Endothelial cell of umbilical vein (primary cell): ENCODE measurements at regions not wholly inside any gene's neighbourhood (a gene's known extent, or its start where the extent isn't known, plus 50 kb on each side); places are given as distances from the start of the nearest gene placed in this dataset.

Experiments used
- BruUV-seq: library from RNA; stranded (reverse); fragments of 400-500 nt; replicated peaks from 2 replicates; lab custom pipeline; 2021; lab: Mats Ljungman, UMichigan
- CTCF ChIA-PET: fragments of 300-600, 350-600 bp; sonication (Branson Sonifier 250); formaldehyde crosslinking; loops from one replicate; lab custom pipeline; 2021; ENCODE audit warnings: antibody characterized with exemption, inconsistent platforms; lab: Charles Lee
- POLR2A ChIA-PET: fragments of 300-600, 350-600 bp; sonication (Branson Sonifier 250); formaldehyde crosslinking; loops from one replicate; lab custom pipeline; 2021; ENCODE audit warnings: antibody characterized with exemption, inconsistent platforms; lab: Charles Lee
- DNase-seq: peaks from one replicate; pipeline ENCODE4 v3.0.0-alpha.2; 2011; ENCODE audit warnings: low read depth, low spot score
- FAIRE-seq: peaks from 2 replicates; lab custom pipeline; 2011; peaks lifted over from hg19 to GRCh38; lab: Jason Lieb, UNC
- H2AFZ ChIP-seq: 2 replicates; pipeline ENCODE4 v1.6.0; 2012; ENCODE audit warnings: low read depth, low read length, control low read depth, inconsistent platforms
- H3K27ac ChIP-seq: 2 replicates; pipeline ENCODE4 v1.5.1; 2011; ENCODE audit warnings: low read depth, mild to moderate bottlenecking, control low read depth, low read length, moderate library complexity; ENCODE audit not compliant: insufficient read depth
- H3K27me3 ChIP-seq, 2 experiments: 2 replicates each; pipeline versions ENCODE4 v1.6.0 to v1.6.1; 2011; ENCODE audit warnings: low read length in 2 of 2, mixed read lengths in 1 of 2; ENCODE audit not compliant: control insufficient read depth in 2 of 2, insufficient read depth in 2 of 2
- H3K36me3 ChIP-seq, 2 experiments: 2 replicates in 1 of 2; 3 replicates in 1 of 2; pipeline ENCODE4 v1.5.1; 2011; ENCODE audit warnings: low read length in 2 of 2, mild to moderate bottlenecking in 1 of 2, moderate library complexity in 1 of 2; ENCODE audit not compliant: control insufficient read depth in 2 of 2, insufficient read depth in 2 of 2; ENCODE audit errors: extremely low read depth in 1 of 2
- H3K4me1 ChIP-seq: 3 replicates; pipeline ENCODE4 v1.5.1; 2011; ENCODE audit warnings: mild to moderate bottlenecking, low read length; ENCODE audit not compliant: control insufficient read depth, insufficient read depth; ENCODE audit errors: extremely low read depth
- H3K4me2 ChIP-seq: 2 replicates; pipeline ENCODE4 v1.6.1; 2011; ENCODE audit warnings: low read length, control low read depth, mixed read lengths; ENCODE audit not compliant: insufficient read depth
- H3K4me3 ChIP-seq, 3 experiments: fragments of 200-600 bp in 1 of 3; sonication (generic), shearing (Covaris generic) in 1 of 3; replicated peaks in 1 of 3; 2 replicates each; pipeline ENCODE4 v1.5.1; 2011 to 2016; ENCODE audit warnings: control low read depth in 3 of 3, low read length in 3 of 3, mild to moderate bottlenecking in 2 of 3, inconsistent platforms in 1 of 3, low read depth in 1 of 3, moderate library complexity in 1 of 3; ENCODE audit not compliant: insufficient read depth in 1 of 3
- H3K79me2 ChIP-seq: 2 replicates; pipeline ENCODE4 v1.6.0; 2012; ENCODE audit warnings: low read length, inconsistent platforms; ENCODE audit not compliant: control insufficient read depth, insufficient read depth
- H3K9ac ChIP-seq: replicated peaks from 2 replicates; pipeline ENCODE3; 2011; ENCODE audit warnings: low read length, control low read depth; ENCODE audit not compliant: insufficient read depth; ENCODE audit errors: extremely low read depth
- H3K9me1 ChIP-seq: replicated peaks from 3 replicates; pipeline ENCODE4 v1.6.0; 2011; ENCODE audit warnings: mild to moderate bottlenecking, low read length; ENCODE audit not compliant: control insufficient read depth, insufficient read depth; ENCODE audit errors: extremely low read depth
- H3K9me3 ChIP-seq: replicated peaks from 2 replicates; pipeline ENCODE4 v1.5.1; 2012; ENCODE audit warnings: low read length, inconsistent platforms; ENCODE audit not compliant: control insufficient read depth, insufficient read depth
- H4K20me1 ChIP-seq: replicated peaks from 2 replicates; pipeline ENCODE3; 2011; ENCODE audit warnings: mild to moderate bottlenecking, low read length; ENCODE audit not compliant: control insufficient read depth, insufficient read depth; ENCODE audit errors: extremely low read depth
- EZH2 ChIP-seq: IDR thresholded peaks from 2 replicates; pipeline ENCODE4 v1.6.1; 2012; ENCODE audit warnings: borderline replicate concordance, low read depth, mild to moderate bottlenecking, moderate library complexity, low read length, inconsistent platforms; ENCODE audit not compliant: severe bottlenecking
- FOS ChIP-seq: IDR thresholded peaks from 2 replicates; pipeline ENCODE4 v1.6.1; 2011; ENCODE audit warnings: mild to moderate bottlenecking, low read length, moderate library complexity, borderline replicate concordance; ENCODE audit not compliant: insufficient read depth
- GATA2 ChIP-seq: IDR thresholded peaks from 2 replicates; pipeline ENCODE4 v1.7.0; 2011; ENCODE audit warnings: low read depth, mild to moderate bottlenecking, moderate library complexity, mixed read lengths, low read length; ENCODE audit not compliant: insufficient read length, insufficient read depth
- JUN ChIP-seq: IDR thresholded peaks from 2 replicates; pipeline ENCODE4 v1.6.1; 2011; ENCODE audit warnings: borderline replicate concordance, low read depth; ENCODE audit not compliant: insufficient read length, insufficient read depth
- MYC ChIP-seq: IDR thresholded peaks from one replicate; pipeline ENCODE4 v1.6.1; 2011; ENCODE audit warnings: mild to moderate bottlenecking, low read depth, low read length
- POLR2A ChIP-seq: IDR thresholded peaks from 2 replicates; pipeline ENCODE4 v1.6.1; 2012; ENCODE audit warnings: low read depth, mild to moderate bottlenecking, control low read depth, low read length
- dilution Hi-C: fragments of 300-500 bp; cut with MboI; formaldehyde crosslinking; loops from one replicate; pipeline ENCODE4 v1.15.0; 2019; ENCODE audit warnings: low sequenced_read_pairs; ENCODE audit not compliant: extremely low pct_ligation_motif_present
- intact Hi-C: fragments of 100-400 bp; cut with micrococcal nuclease; formaldehyde crosslinking; loops from one replicate; pipeline ENCODE4 v1.10.0; 2022
- TF ChIP-seq, protein P1 (sequence below), 2 donors: IDR thresholded peaks; 1 replicate in 1 of 2; 2 replicates in 1 of 2; pipeline ENCODE4 v1.5.1; 2011; ENCODE audit warnings: low read length in 2 of 2, mild to moderate bottlenecking in 2 of 2, moderate library complexity in 2 of 2, control low read depth in 1 of 2, inconsistent platforms in 1 of 2, low read depth in 1 of 2; ENCODE audit not compliant: insufficient read depth in 1 of 2; ENCODE audit errors: extremely low read depth in 1 of 2

- Histone ChIP-seq H3K4me3 (no peak overlapping the region), H3K36me3 (no peaks in the 10 kb centered on the region), H3K4me1 (no peaks in the 10 kb centered on the region), H3K27me3 (no peaks in the 10 kb centered on the region), H3K79me2 (no peaks in the 10 kb centered on the region), H3K9me1 (no peaks in the 10 kb centered on the region), H3K4me2 (no peak overlapping the region), H2AFZ (no peak overlapping the region), H4K20me1 (no peaks in the 10 kb centered on the region), H3K9ac (no peak overlapping the region), H3K27ac (no peak overlapping the region), H3K9me3 (no peaks in the 10 kb centered on the region)
- CTCF ChIA-PET = no interaction called here
- FAIRE-seq (no peak), DNase-seq (no peak)
- no TSS peak for BruUV-seq
- intact Hi-C loops (no loop called here), dilution Hi-C loops (no loop called here)
- POLR2A ChIA-PET = no interaction called here
- TF ChIP-seq EZH2 (no peak), MYC (no peak), POLR2A (no peak), GATA2 (no peak), JUN (no peak), FOS (no peak)
- TF ChIP-seq, protein P1, sequence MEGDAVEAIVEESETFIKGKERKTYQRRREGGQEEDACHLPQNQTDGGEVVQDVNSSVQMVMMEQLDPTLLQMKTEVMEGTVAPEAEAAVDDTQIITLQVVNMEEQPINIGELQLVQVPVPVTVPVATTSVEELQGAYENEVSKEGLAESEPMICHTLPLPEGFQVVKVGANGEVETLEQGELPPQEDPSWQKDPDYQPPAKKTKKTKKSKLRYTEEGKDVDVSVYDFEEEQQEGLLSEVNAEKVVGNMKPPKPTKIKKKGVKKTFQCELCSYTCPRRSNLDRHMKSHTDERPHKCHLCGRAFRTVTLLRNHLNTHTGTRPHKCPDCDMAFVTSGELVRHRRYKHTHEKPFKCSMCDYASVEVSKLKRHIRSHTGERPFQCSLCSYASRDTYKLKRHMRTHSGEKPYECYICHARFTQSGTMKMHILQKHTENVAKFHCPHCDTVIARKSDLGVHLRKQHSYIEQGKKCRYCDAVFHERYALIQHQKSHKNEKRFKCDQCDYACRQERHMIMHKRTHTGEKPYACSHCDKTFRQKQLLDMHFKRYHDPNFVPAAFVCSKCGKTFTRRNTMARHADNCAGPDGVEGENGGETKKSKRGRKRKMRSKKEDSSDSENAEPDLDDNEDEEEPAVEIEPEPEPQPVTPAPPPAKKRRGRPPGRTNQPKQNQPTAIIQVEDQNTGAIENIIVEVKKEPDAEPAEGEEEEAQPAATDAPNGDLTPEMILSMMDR (IDR thresholded peaks at IDR 0.05; ENCODE audit: extremely low read depth in 1 of 2, insufficient read depth in 1 of 2, low read depth in 1 of 2, low read length in 2 of 2) = no peak
Observed at GRCh38 chr1:29470087-29470787, 233.9 kb downstream of the PTPRU start.
